MCF 10A (cell line): ENCODE measurements at regions not wholly inside any gene's neighbourhood (a gene's known extent, or its start where the extent isn't known, plus 50 kb on each side); places are given as distances from the start of the nearest gene placed in this dataset.

ENCODE experiments used
- BruUV-seq: library from RNA; stranded (reverse); fragments of 400-500 nt; replicated peaks from 2 replicates; lab custom pipeline; 2021; lab: Mats Ljungman, UMichigan
- CTCF ChIA-PET: fragments of 300-600 bp; sonication (Branson Sonifier 250); formaldehyde crosslinking; extraction: SDS; loops from one replicate; lab custom pipeline; 2021; ENCODE audit warnings: antibody characterized with exemption, inconsistent platforms; lab: Yijun Ruan, JAX
- POLR2A ChIA-PET: fragments of 300-600, 350-650 bp; sonication (Branson Sonifier 250); formaldehyde crosslinking; extraction: SDS; loops from one replicate; lab custom pipeline; 2020; ENCODE audit warnings: antibody characterized with exemption, inconsistent platforms; lab: Yijun Ruan, JAX
- DNase-seq: peaks from one replicate; pipeline ENCODE4 v3.0.0-alpha.2; 2018; ENCODE audit not compliant: unreplicated experiment
- H3K27ac Mint-ChIP-seq: one replicate; pipeline ENCODE4 v1.8.0; 2022; ENCODE audit warnings: mild to moderate bottlenecking, low read depth, mixed read lengths; ENCODE audit not compliant: unreplicated experiment
- H3K27me3 Mint-ChIP-seq: one replicate; pipeline ENCODE4 v1.8.0; 2022; ENCODE audit warnings: mixed read lengths; ENCODE audit not compliant: insufficient read depth, unreplicated experiment
- H3K36me3 Mint-ChIP-seq: one replicate; pipeline ENCODE4 v1.8.0; 2022; ENCODE audit warnings: mild to moderate bottlenecking, moderate library complexity, mixed read lengths; ENCODE audit not compliant: insufficient read depth, unreplicated experiment
- H3K4me1 Mint-ChIP-seq: one replicate; pipeline ENCODE4 v1.8.0; 2022; ENCODE audit warnings: mixed read lengths; ENCODE audit not compliant: insufficient read depth, unreplicated experiment
- H3K4me3 Mint-ChIP-seq: one replicate; pipeline ENCODE4 v1.8.0; 2022; ENCODE audit warnings: mild to moderate bottlenecking, moderate library complexity, mixed read lengths; ENCODE audit not compliant: unreplicated experiment
- H3K9me3 Mint-ChIP-seq: one replicate; pipeline ENCODE4 v1.8.0; 2022; ENCODE audit warnings: mixed read lengths; ENCODE audit not compliant: unreplicated experiment
- CTCF ChIP-seq: fragments of 200-600 bp; IDR thresholded peaks from one replicate; pipeline ENCODE4 v1.8.0; 2022; ENCODE audit warnings: antibody characterized with exemption, mild to moderate bottlenecking; ENCODE audit not compliant: unreplicated experiment
- intact Hi-C: fragments of 100-400 bp; cut with micrococcal nuclease; formaldehyde crosslinking; loops from 2 replicates; pipeline ENCODE4 v1.14.1; 2022

- BruUV-seq: no TSS peak
- Mint-ChIP-seq H3K27ac (no peak overlapping the region), H3K36me3 (no peaks in the 10 kb centered on the region)
These were observed 198.4 kb downstream of the NSG2 start for GRCh38 chr5:174243904-174244303.

GRCh38 chr5:174245516-174246075 is 200.1 kb downstream of the NSG2 start:
- no peak for TF ChIP-seq CTCF
- H3K27ac Mint-ChIP-seq: no peak overlapping the region
- ChIA-PET POLR2A (no interaction called here), CTCF (interaction anchor here (1.0 to 1.2 kb wide), 2 partner anchors 64 to 168 kb away, joined by 3 to 4 read pairs; no protein-coding TSS in a partner anchor)
- H3K27me3 Mint-ChIP-seq: peaks cover 13% of the 10 kb centered on the region
- H3K4me1 Mint-ChIP-seq: no peaks in the 10 kb centered on the region
- H3K36me3 Mint-ChIP-seq: no peaks in the 10 kb centered on the region
- H3K4me3 Mint-ChIP-seq: no peak overlapping the region
- intact Hi-C loops: no loop called here
- H3K9me3 Mint-ChIP-seq: no peaks in the 10 kb centered on the region
- no peak for DNase-seq
- no TSS peak for BruUV-seq

More at GRCh38 chr5:174243904-174244303, 198.4 kb downstream of the NSG2 start:
- Mint-ChIP-seq H3K4me1 (no peaks in the 10 kb centered on the region), H3K27me3 (peaks cover 13% of the 10 kb centered on the region), H3K9me3 (peaks cover 7% of the 10 kb centered on the region), H3K4me3 (no peak overlapping the region)
- ChIA-PET POLR2A (interaction anchor here (0.5 kb wide), 1 partner anchor 16 kb away, joined by 3 read pairs; no protein-coding TSS in a partner anchor), CTCF (interaction anchor here (0.8 to 2.0 kb wide), 2 partner anchors 199 to 630 kb away, joined by 3 to 4 read pairs; partner anchors contain the start of gene NSG2)
- intact Hi-C loops: no loop called here
- TF ChIP-seq CTCF: no peak
- DNase-seq: no peak

GRCh38 chr5:174246743-174247142 is 201.2 kb downstream of the NSG2 start:
- H3K4me1 Mint-ChIP-seq: no peaks in the 10 kb centered on the region
- POLR2A ChIA-PET: interaction anchor here (1.0 to 1.1 kb wide), 2 partner anchors 19 to 83 kb away, joined by 3 read pairs; no protein-coding TSS in a partner anchor
- no peak overlapping the region for H3K27ac Mint-ChIP-seq
- no peaks in the 10 kb centered on the region for H3K36me3 Mint-ChIP-seq
- H3K27me3 Mint-ChIP-seq: peaks cover 13% of the 10 kb centered on the region
- no peak for TF ChIP-seq CTCF
- intact Hi-C loops: no loop called here
- no peaks in the 10 kb centered on the region for H3K9me3 Mint-ChIP-seq
- BruUV-seq: no TSS peak
- no peak overlapping the region for H3K4me3 Mint-ChIP-seq
- CTCF ChIA-PET: no interaction called here
- DNase-seq: no peak

GRCh38 chr5:174247301-174247700 is 201.8 kb downstream of the NSG2 start:
- no peak for TF ChIP-seq CTCF
- Mint-ChIP-seq H3K36me3 (no peaks in the 10 kb centered on the region), H3K4me3 (no peak overlapping the region), H3K9me3 (no peaks in the 10 kb centered on the region), H3K27me3 (peaks cover 13% of the 10 kb centered on the region), H3K4me1 (no peaks in the 10 kb centered on the region), H3K27ac (no peak overlapping the region)
- no peak for DNase-seq
- ChIA-PET CTCF (interaction anchor here (0.6 kb wide), 1 partner anchor 10 kb away, joined by 3 read pairs; no protein-coding TSS in a partner anchor), POLR2A (interaction anchor here (1.0 to 1.1 kb wide), 2 partner anchors 20 to 83 kb away, joined by 3 read pairs; no protein-coding TSS in a partner anchor)
- intact Hi-C loops: no loop called here
- BruUV-seq: no TSS peak
